Transverse colon (tissue), 4 donors: ENCODE measurements at regions not wholly inside any gene's neighbourhood (a gene's known extent, or its start where the extent isn't known, plus 50 kb on each side); places are given as distances from the start of the nearest gene placed in this dataset.

ENCODE experiments used
- CTCF ChIP-seq, 5 experiments: fragments of 200-600 bp in 3 of 5; fragments of 450-650 bp in 2 of 5; sonication (generic) in 3 of 5; IDR thresholded peaks; 1 replicate in 2 of 5; 2 replicates in 3 of 5; pipeline ENCODE4 v1.5.1; 2016 to 2017; ENCODE audit warnings: antibody characterized with exemption in 5 of 5, inconsistent platforms in 3 of 5, mild to moderate bottlenecking in 2 of 5, moderate library complexity in 1 of 5
- POLR2A ChIP-seq: fragments of 450-650 bp; IDR thresholded peaks from one replicate; pipeline ENCODE4 v1.6.1; 2016; ENCODE audit warnings: antibody characterized with exemption, mild to moderate bottlenecking, moderate library complexity
- POLR2AphosphoS5 ChIP-seq, 3 donors: sonication (generic); formaldehyde crosslinking; IDR thresholded peaks; one replicate each; pipeline ENCODE4 v1.6.1; 2016; ENCODE audit warnings: antibody characterized with exemption in 3 of 3

- TF ChIP-seq CTCF (IDR thresholded peaks at IDR 0.05) (no peak), POLR2A (no peak), POLR2AphosphoS5 (IDR thresholded peaks at IDR 0.05) (no peak)
These were observed 571.2 kb upstream of the ZEB2 start for GRCh38 chr2:145090841-145091761.
